Epithelial cell of esophagus (primary cell): ENCODE measurements at regions not wholly inside any gene's neighbourhood (a gene's known extent, or its start where the extent isn't known, plus 50 kb on each side); places are given as distances from the start of the nearest gene placed in this dataset.
A peak's percentile ranks its signal among the peaks of the same experiment; 100 is the strongest.

Experiments used
- DNase-seq: peaks from one replicate; pipeline ENCODE4 v3.0.0; 2010; ENCODE audit warnings: low read depth
- H3K4me3 ChIP-seq: 2 replicates; pipeline ENCODE4 v1.5.1; 2011; ENCODE audit warnings: mild to moderate bottlenecking, low read length, control low read depth
- TF ChIP-seq, protein P1 (sequence below): IDR thresholded peaks from 2 replicates; pipeline ENCODE4 v1.5.1; 2011; ENCODE audit warnings: low read depth, mild to moderate bottlenecking, low read length, control low read depth, inconsistent platforms; ENCODE audit not compliant: insufficient read depth; ENCODE audit errors: missing control alignments

- DNase-seq: no peak
- TF ChIP-seq, protein P1, sequence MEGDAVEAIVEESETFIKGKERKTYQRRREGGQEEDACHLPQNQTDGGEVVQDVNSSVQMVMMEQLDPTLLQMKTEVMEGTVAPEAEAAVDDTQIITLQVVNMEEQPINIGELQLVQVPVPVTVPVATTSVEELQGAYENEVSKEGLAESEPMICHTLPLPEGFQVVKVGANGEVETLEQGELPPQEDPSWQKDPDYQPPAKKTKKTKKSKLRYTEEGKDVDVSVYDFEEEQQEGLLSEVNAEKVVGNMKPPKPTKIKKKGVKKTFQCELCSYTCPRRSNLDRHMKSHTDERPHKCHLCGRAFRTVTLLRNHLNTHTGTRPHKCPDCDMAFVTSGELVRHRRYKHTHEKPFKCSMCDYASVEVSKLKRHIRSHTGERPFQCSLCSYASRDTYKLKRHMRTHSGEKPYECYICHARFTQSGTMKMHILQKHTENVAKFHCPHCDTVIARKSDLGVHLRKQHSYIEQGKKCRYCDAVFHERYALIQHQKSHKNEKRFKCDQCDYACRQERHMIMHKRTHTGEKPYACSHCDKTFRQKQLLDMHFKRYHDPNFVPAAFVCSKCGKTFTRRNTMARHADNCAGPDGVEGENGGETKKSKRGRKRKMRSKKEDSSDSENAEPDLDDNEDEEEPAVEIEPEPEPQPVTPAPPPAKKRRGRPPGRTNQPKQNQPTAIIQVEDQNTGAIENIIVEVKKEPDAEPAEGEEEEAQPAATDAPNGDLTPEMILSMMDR: no peak
- no peak overlapping the region for H3K4me3 ChIP-seq
These were observed 940.2 kb upstream of the FANCL start for GRCh38 chr2:59181347-59181746.

- DNase-seq: no peak
- no peak overlapping the region for H3K4me3 ChIP-seq
- TF ChIP-seq, protein P1: no peak
These were observed 939.5 kb upstream of the FANCL start for GRCh38 chr2:59180621-59181020.

DNA sequence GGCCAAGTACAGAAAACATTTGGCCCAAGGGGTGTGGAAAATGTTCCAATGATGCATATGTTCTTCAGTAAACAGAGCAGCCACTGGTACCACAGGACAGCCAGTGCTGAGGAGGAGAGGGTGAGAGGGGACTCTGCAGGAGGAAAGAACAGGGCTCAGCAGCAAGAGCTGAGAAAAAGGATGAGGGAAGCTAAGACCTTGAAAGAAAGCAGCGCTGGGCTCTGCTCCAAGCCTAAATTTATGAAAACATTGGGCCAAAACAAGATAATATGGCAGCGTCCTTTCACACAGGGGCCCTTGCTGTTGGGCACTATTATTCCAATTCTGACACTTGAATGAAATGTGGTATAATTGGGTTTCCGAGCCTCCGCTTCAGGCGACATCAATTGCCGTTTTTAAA lies 939.0 kb upstream of the FANCL start:
- TF ChIP-seq, protein P1: no peak
- H3K4me3 ChIP-seq: no peak overlapping the region

DNA sequence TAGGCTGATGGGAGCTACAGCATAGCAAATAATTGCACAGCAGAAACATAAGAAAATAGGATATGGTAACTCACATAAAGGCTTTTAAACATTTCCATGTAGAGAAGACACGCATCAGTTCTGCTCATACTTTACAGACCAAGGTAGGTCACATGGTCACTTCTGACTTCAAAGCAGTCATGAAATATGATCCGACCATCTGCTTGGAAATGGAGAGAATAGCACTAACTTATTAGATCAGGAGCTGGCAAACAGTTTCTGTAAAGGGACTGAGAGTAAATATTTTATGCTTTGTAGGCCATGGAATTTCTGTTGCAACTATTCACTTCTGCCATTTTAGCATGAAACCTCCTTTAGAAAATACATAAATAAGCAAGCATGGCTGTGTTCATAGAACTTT lies 936.6 kb upstream of the FANCL start:
- DNase-seq: no peak
- H3K4me3 ChIP-seq: no peak overlapping the region
- TF ChIP-seq, protein P1: no peak

More for the DNA sequence above, 939.0 kb upstream of the FANCL start:
- no peak for DNase-seq

DNA sequence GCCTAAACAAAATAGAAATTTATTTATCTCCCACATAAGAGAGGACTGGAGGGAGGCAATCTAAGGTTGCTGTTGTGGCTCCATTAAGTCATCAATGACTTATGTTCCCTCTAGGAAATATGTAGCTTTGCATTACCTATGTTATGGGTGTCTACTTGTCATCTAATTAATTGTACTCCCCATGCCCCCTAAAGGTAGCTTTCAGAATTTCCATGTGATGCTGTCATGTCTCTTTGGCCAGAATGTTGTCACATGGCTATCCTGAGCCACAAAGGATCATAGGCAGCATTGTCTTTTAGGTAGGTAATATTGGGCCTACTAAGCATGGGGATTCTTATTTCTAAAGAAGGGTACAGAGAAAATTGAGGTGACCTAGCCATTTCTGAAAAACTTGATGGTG lies 935.6 kb upstream of the FANCL start:
- peak; percentile 3 for DNase-seq
- no peak overlapping the region for H3K4me3 ChIP-seq
- TF ChIP-seq, protein P1: no peak

DNA sequence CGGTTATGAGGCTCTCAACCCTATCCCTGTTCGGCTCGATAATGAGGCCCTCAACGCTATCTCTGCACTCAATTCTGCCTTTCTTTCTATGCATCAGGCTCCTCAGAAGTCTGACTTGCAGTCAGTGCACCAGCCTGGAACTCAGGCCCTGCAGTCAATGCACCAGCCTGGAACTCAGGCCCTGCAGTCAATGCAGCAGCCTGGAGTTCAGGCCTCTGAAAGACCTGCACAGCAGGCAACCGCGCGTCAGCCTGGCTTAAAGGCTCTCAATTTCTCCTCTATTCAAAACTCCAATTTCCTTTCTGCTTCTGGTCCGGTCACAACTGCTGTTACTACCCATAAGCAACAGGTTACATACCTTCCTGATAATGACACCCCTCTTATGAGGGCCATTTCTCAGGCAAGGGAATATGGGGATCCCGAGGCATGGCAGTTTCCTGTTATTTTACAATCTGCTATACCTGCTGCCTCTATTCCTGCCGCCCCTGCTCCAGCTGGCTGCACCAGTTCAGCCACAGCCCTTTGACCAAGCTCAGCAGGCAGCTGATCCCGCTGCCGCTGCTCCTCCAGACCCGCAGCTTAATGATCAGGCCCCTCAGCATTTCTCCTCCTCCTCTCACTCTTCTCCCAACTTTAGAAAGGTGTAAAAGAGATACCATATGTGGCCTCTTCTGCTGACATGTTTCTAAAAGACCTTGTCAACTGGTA lies 933.6 kb upstream of the FANCL start:
- no peak for DNase-seq
- no peak overlapping the region for H3K4me3 ChIP-seq
- TF ChIP-seq, protein P1: no peak

GRCh38 chr2:59173325-59173724 lies 932.2 kb upstream of the FANCL start:
- TF ChIP-seq, protein P1: no peak
- H3K4me3 ChIP-seq: no peak overlapping the region
- DNase-seq: no peak
